AG04449 (cell line): ENCODE measurements at regions not wholly inside any gene's neighbourhood (a gene's known extent, or its start where the extent isn't known, plus 50 kb on each side); places are given as distances from the start of the nearest gene placed in this dataset.

Source experiments
- CTCF ChIA-PET: fragments of 350-600 bp; formaldehyde crosslinking; extraction: SDS; loops from one replicate; lab custom pipeline; 2021; ENCODE audit warnings: antibody characterized with exemption; lab: Yijun Ruan, JAX
- POLR2A ChIA-PET: fragments of 400-600, 350-600 bp; formaldehyde crosslinking; extraction: SDS; loops from one replicate; lab custom pipeline; 2020; ENCODE audit warnings: antibody characterized with exemption, inconsistent platforms; lab: Yijun Ruan, JAX
- DNase-seq: peaks from one replicate; pipeline ENCODE4 v3.0.0-alpha.2; 2010; ENCODE audit warnings: low read depth, low spot score
- H3K4me3 ChIP-seq: 2 replicates; pipeline ENCODE4 v1.5.1; 2011; ENCODE audit warnings: low read depth, mild to moderate bottlenecking, control low read depth, low read length
- CTCF ChIP-seq: IDR thresholded peaks from one replicate; pipeline ENCODE4 v1.5.1; 2011; ENCODE audit warnings: mild to moderate bottlenecking, moderate library complexity, low read length, control low read depth, inconsistent platforms; ENCODE audit not compliant: insufficient read depth; ENCODE audit errors: missing control alignments

GRCh38 chr15:93887151-93887550 is 344.2 kb upstream of the MCTP2 start:
- CTCF ChIA-PET, result interaction anchor here (0.9 kb wide), 1 partner anchor 233 kb away, joined by 3 read pairs; no protein-coding TSS in a partner anchor
- H3K4me3 ChIP-seq, result no peak overlapping the region
- no peak for TF ChIP-seq CTCF
- POLR2A ChIA-PET, result no interaction called here
- DNase-seq, result no peak

DNA sequence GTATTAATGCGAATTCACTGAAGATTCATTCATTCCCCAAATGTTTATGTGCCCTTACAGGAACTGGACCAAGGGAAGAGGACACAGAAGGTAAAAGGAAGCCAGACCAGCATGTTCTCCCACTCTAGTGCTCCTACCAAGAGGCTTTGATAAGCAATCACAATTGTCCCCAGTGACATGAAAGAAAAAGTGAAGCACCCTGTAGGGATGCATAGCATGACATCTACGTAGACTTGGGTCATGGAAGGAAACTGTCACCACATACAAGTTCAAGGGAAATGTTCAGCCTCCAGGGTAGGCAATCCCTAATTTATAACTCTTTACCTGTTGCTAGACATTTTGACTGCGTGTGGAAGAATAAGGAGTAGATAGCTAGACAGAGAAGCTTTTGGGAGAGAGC is 348.6 kb upstream of the MCTP2 start:
- POLR2A ChIA-PET, result no interaction called here
- no peak for TF ChIP-seq CTCF
- CTCF ChIA-PET, result no interaction called here
- DNase-seq, result no peak
- no peak overlapping the region for H3K4me3 ChIP-seq

- no peak for DNase-seq
- TF ChIP-seq CTCF, result no peak
- H3K4me3 ChIP-seq, result no peak overlapping the region
- CTCF ChIA-PET, result interaction anchor here (1.1 kb wide), 1 partner anchor 115 kb away, joined by 3 read pairs; no protein-coding TSS in a partner anchor
- POLR2A ChIA-PET, result no interaction called here
Measured at GRCh38 chr15:93882141-93882540, 349.2 kb upstream of the MCTP2 start.

- no peak overlapping the region for H3K4me3 ChIP-seq
- DNase-seq, result no peak
- no peak for TF ChIP-seq CTCF
- ChIA-PET POLR2A (no interaction called here), CTCF (interaction anchor here (0.9 to 1.1 kb wide), 2 partner anchors 115 to 239 kb away, joined by 3 read pairs; no protein-coding TSS in a partner anchor)
Measured at GRCh38 chr15:93881310-93881709, 350.1 kb upstream of the MCTP2 start.

GRCh38 chr15:93880358-93880757 is 351.0 kb upstream of the MCTP2 start:
- no peak for DNase-seq
- no peak for TF ChIP-seq CTCF
- CTCF ChIA-PET, result no interaction called here
- H3K4me3 ChIP-seq, result no peak overlapping the region
- POLR2A ChIA-PET, result no interaction called here

- no peak for TF ChIP-seq CTCF
- DNase-seq, result no peak
- H3K4me3 ChIP-seq, result no peak overlapping the region
- CTCF ChIA-PET, result no interaction called here
- POLR2A ChIA-PET, result no interaction called here
Measured at GRCh38 chr15:93870583-93870982, 360.8 kb upstream of the MCTP2 start.
